Endothelial cell of umbilical vein (primary cell): ENCODE measurements at regions not wholly inside any gene's neighbourhood (a gene's known extent, or its start where the extent isn't known, plus 50 kb on each side); places are given as distances from the start of the nearest gene placed in this dataset.

ENCODE experiments used
- BruUV-seq: library from RNA; stranded (reverse); fragments of 400-500 nt; replicated peaks from 2 replicates; lab custom pipeline; 2021; lab: Mats Ljungman, UMichigan
- CTCF ChIA-PET: fragments of 300-600, 350-600 bp; sonication (Branson Sonifier 250); formaldehyde crosslinking; loops from one replicate; lab custom pipeline; 2021; ENCODE audit warnings: antibody characterized with exemption, inconsistent platforms; lab: Charles Lee
- POLR2A ChIA-PET: fragments of 300-600, 350-600 bp; sonication (Branson Sonifier 250); formaldehyde crosslinking; loops from one replicate; lab custom pipeline; 2021; ENCODE audit warnings: antibody characterized with exemption, inconsistent platforms; lab: Charles Lee
- DNase-seq: peaks from one replicate; pipeline ENCODE4 v3.0.0-alpha.2; 2011; ENCODE audit warnings: low read depth, low spot score
- FAIRE-seq: peaks from 2 replicates; lab custom pipeline; 2011; peaks lifted over from hg19 to GRCh38; lab: Jason Lieb, UNC
- H2AFZ ChIP-seq: 2 replicates; pipeline ENCODE4 v1.6.0; 2012; ENCODE audit warnings: low read depth, low read length, control low read depth, inconsistent platforms
- H3K27ac ChIP-seq: 2 replicates; pipeline ENCODE4 v1.5.1; 2011; ENCODE audit warnings: low read depth, mild to moderate bottlenecking, control low read depth, low read length, moderate library complexity; ENCODE audit not compliant: insufficient read depth
- H3K27me3 ChIP-seq, 2 experiments: 2 replicates each; pipeline versions ENCODE4 v1.6.0 to v1.6.1; 2011; ENCODE audit warnings: low read length in 2 of 2, mixed read lengths in 1 of 2; ENCODE audit not compliant: control insufficient read depth in 2 of 2, insufficient read depth in 2 of 2
- H3K36me3 ChIP-seq, 2 experiments: 2 replicates in 1 of 2; 3 replicates in 1 of 2; pipeline ENCODE4 v1.5.1; 2011; ENCODE audit warnings: low read length in 2 of 2, mild to moderate bottlenecking in 1 of 2, moderate library complexity in 1 of 2; ENCODE audit not compliant: control insufficient read depth in 2 of 2, insufficient read depth in 2 of 2; ENCODE audit errors: extremely low read depth in 1 of 2
- H3K4me1 ChIP-seq: 3 replicates; pipeline ENCODE4 v1.5.1; 2011; ENCODE audit warnings: mild to moderate bottlenecking, low read length; ENCODE audit not compliant: control insufficient read depth, insufficient read depth; ENCODE audit errors: extremely low read depth
- H3K4me2 ChIP-seq: 2 replicates; pipeline ENCODE4 v1.6.1; 2011; ENCODE audit warnings: low read length, control low read depth, mixed read lengths; ENCODE audit not compliant: insufficient read depth
- H3K4me3 ChIP-seq, 3 experiments: fragments of 200-600 bp in 1 of 3; sonication (generic), shearing (Covaris generic) in 1 of 3; replicated peaks in 1 of 3; 2 replicates each; pipeline ENCODE4 v1.5.1; 2011 to 2016; ENCODE audit warnings: control low read depth in 3 of 3, low read length in 3 of 3, mild to moderate bottlenecking in 2 of 3, inconsistent platforms in 1 of 3, low read depth in 1 of 3, moderate library complexity in 1 of 3; ENCODE audit not compliant: insufficient read depth in 1 of 3
- H3K79me2 ChIP-seq: 2 replicates; pipeline ENCODE4 v1.6.0; 2012; ENCODE audit warnings: low read length, inconsistent platforms; ENCODE audit not compliant: control insufficient read depth, insufficient read depth
- H3K9ac ChIP-seq: replicated peaks from 2 replicates; pipeline ENCODE3; 2011; ENCODE audit warnings: low read length, control low read depth; ENCODE audit not compliant: insufficient read depth; ENCODE audit errors: extremely low read depth
- H3K9me1 ChIP-seq: replicated peaks from 3 replicates; pipeline ENCODE4 v1.6.0; 2011; ENCODE audit warnings: mild to moderate bottlenecking, low read length; ENCODE audit not compliant: control insufficient read depth, insufficient read depth; ENCODE audit errors: extremely low read depth
- H3K9me3 ChIP-seq: replicated peaks from 2 replicates; pipeline ENCODE4 v1.5.1; 2012; ENCODE audit warnings: low read length, inconsistent platforms; ENCODE audit not compliant: control insufficient read depth, insufficient read depth
- H4K20me1 ChIP-seq: replicated peaks from 2 replicates; pipeline ENCODE3; 2011; ENCODE audit warnings: mild to moderate bottlenecking, low read length; ENCODE audit not compliant: control insufficient read depth, insufficient read depth; ENCODE audit errors: extremely low read depth
- FOS ChIP-seq: IDR thresholded peaks from 2 replicates; pipeline ENCODE4 v1.6.1; 2011; ENCODE audit warnings: mild to moderate bottlenecking, low read length, moderate library complexity, borderline replicate concordance; ENCODE audit not compliant: insufficient read depth
- GATA2 ChIP-seq: IDR thresholded peaks from 2 replicates; pipeline ENCODE4 v1.7.0; 2011; ENCODE audit warnings: low read depth, mild to moderate bottlenecking, moderate library complexity, mixed read lengths, low read length; ENCODE audit not compliant: insufficient read length, insufficient read depth
- JUN ChIP-seq: IDR thresholded peaks from 2 replicates; pipeline ENCODE4 v1.6.1; 2011; ENCODE audit warnings: borderline replicate concordance, low read depth; ENCODE audit not compliant: insufficient read length, insufficient read depth
- MAX ChIP-seq: IDR thresholded peaks from 2 replicates; pipeline ENCODE4 v1.6.1; 2011; ENCODE audit not compliant: insufficient read depth, insufficient read length
- MYC ChIP-seq: IDR thresholded peaks from one replicate; pipeline ENCODE4 v1.6.1; 2011; ENCODE audit warnings: mild to moderate bottlenecking, low read depth, low read length
- POLR2A ChIP-seq: IDR thresholded peaks from 2 replicates; pipeline ENCODE4 v1.6.1; 2012; ENCODE audit warnings: low read depth, mild to moderate bottlenecking, control low read depth, low read length
- POLR2AphosphoS5 ChIP-seq: IDR thresholded peaks from 2 replicates; pipeline ENCODE4 v1.6.1; 2012; ENCODE audit warnings: low read depth, mild to moderate bottlenecking, control low read depth, low read length, moderate library complexity; ENCODE audit not compliant: insufficient read depth
- dilution Hi-C: fragments of 300-500 bp; cut with MboI; formaldehyde crosslinking; loops from one replicate; pipeline ENCODE4 v1.15.0; 2019; ENCODE audit warnings: low sequenced_read_pairs; ENCODE audit not compliant: extremely low pct_ligation_motif_present
- intact Hi-C: fragments of 100-400 bp; cut with micrococcal nuclease; formaldehyde crosslinking; loops from one replicate; pipeline ENCODE4 v1.10.0; 2022
- TF ChIP-seq, protein P1 (sequence below), 2 donors: IDR thresholded peaks; 1 replicate in 1 of 2; 2 replicates in 1 of 2; pipeline ENCODE4 v1.5.1; 2011; ENCODE audit warnings: low read length in 2 of 2, mild to moderate bottlenecking in 2 of 2, moderate library complexity in 2 of 2, control low read depth in 1 of 2, inconsistent platforms in 1 of 2, low read depth in 1 of 2; ENCODE audit not compliant: insufficient read depth in 1 of 2; ENCODE audit errors: extremely low read depth in 1 of 2

DNA sequence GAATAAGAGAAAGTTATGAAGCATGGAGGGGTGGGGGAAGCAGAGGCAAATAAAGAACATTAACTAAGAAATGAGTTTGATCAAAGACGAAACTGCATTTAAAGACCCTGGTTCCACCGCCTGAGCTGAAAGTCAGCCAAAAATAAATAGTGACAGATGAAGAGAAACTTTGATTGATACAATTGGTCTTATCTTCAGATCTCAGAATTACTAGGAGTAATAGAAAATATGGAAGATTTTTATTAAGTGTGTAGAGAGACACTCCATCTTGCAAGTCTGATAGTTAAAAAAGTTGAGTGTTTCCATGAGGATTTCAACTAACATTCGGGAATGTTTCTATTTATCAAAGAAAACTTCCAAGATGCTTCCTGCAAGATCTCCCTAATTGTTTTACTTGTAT lies 418.2 kb upstream of the ADGRL2 start:
- DNase-seq (no peak), FAIRE-seq (no peak)
- Histone ChIP-seq H3K4me2 (no peak overlapping the region), H4K20me1 (no peaks in the 10 kb centered on the region), H3K9me3 (no peaks in the 10 kb centered on the region), H3K79me2 (no peaks in the 10 kb centered on the region), H3K27ac (no peak overlapping the region), H3K4me3 (no peak overlapping the region), H3K9ac (no peak overlapping the region), H3K27me3 (no peaks in the 10 kb centered on the region), H3K9me1 (no peaks in the 10 kb centered on the region), H3K4me1 (no peaks in the 10 kb centered on the region), H2AFZ (no peak overlapping the region), H3K36me3 (no peaks in the 10 kb centered on the region)
- ChIA-PET POLR2A (no interaction called here), CTCF (no interaction called here)
- dilution Hi-C loops (no loop called here), intact Hi-C loops (no loop called here)
- TF ChIP-seq MYC = no peak
- TF ChIP-seq POLR2AphosphoS5 = no peak
- TF ChIP-seq GATA2 = no peak
- TF ChIP-seq POLR2A = no peak
- TF ChIP-seq, protein P1, sequence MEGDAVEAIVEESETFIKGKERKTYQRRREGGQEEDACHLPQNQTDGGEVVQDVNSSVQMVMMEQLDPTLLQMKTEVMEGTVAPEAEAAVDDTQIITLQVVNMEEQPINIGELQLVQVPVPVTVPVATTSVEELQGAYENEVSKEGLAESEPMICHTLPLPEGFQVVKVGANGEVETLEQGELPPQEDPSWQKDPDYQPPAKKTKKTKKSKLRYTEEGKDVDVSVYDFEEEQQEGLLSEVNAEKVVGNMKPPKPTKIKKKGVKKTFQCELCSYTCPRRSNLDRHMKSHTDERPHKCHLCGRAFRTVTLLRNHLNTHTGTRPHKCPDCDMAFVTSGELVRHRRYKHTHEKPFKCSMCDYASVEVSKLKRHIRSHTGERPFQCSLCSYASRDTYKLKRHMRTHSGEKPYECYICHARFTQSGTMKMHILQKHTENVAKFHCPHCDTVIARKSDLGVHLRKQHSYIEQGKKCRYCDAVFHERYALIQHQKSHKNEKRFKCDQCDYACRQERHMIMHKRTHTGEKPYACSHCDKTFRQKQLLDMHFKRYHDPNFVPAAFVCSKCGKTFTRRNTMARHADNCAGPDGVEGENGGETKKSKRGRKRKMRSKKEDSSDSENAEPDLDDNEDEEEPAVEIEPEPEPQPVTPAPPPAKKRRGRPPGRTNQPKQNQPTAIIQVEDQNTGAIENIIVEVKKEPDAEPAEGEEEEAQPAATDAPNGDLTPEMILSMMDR (IDR thresholded peaks at IDR 0.05; ENCODE audit: extremely low read depth in 1 of 2, insufficient read depth in 1 of 2, low read depth in 1 of 2, low read length in 2 of 2) = no peak
- TF ChIP-seq MAX = no peak
- no peak for TF ChIP-seq FOS
- TF ChIP-seq JUN = no peak
- BruUV-seq = no TSS peak
